NT2/D1 (cell line): ENCODE measurements at regions not wholly inside any gene's neighbourhood (a gene's known extent, or its start where the extent isn't known, plus 50 kb on each side); places are given as distances from the start of the nearest gene placed in this dataset.

Experiments
- YY1 ChIP-seq: IDR thresholded peaks from 2 replicates; pipeline ENCODE4 v1.6.1; 2011; ENCODE audit not compliant: insufficient read length, insufficient read depth
- ZNF274 ChIP-seq: IDR thresholded peaks from 2 replicates; pipeline ENCODE4 v1.6.1; 2011; ENCODE audit warnings: mild to moderate bottlenecking, low read depth, low read length

- TF ChIP-seq ZNF274 (no peak), YY1 (no peak)
Measured at GRCh38 chr5:35438786-35439185, 178.9 kb upstream of the SPEF2 start.
